ENCODE measurements at regions not wholly inside any gene's neighbourhood (a gene's known extent, or its start where the extent isn't known, plus 50 kb on each side); places are given as distances from the start of the nearest gene placed in this dataset.

DNA sequence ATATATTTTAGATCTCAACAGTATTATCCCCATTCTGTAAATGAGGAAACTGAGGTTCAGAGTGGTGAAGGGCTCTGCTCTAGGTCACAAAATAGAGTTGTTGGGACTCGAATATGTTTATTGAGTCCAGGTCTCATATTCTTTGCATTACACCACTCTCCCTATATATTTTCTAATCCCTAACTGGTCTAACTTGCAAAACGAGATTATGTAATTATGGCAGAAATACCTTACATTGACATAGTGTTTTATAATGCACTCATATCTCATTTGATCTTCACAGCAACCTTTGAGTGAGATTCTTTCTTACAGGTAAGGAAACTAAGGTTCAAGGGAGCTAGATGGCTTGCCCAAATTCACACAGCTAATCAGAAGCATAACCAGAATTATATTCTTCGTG is 106.9 kb upstream of the LRIG3 start:
- intact Hi-C loops (cut with micrococcal nuclease; ENCODE audit: unreplicated experiment) = no loop called here
- BruUV-seq (replicated peaks) = no TSS peak

DNA sequence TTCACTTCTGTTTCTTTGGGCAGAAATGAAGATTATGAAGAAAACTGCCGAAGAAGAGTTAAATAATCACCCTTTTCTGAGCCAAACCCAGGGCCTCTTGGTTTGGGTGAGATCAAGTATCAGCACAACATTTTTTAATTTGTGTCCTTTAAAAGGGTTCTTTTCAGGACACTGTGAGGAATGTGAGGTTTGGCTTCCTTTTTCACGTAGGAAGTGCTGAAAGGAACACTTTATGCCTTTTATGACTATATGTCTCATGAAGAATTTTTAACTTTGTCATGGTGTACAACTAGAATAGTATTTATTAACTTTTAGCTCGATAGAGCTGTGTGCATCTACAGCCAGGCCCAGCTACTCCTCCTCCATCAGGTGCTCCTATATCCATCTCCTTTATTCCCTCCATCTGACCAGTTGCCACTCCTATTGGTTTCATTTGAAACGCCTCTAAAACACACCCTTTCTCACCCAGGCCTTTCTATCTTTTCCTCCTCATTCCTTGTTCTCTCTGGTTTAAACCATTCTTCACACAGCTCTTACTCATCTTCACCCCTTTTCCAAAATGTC is 103.6 kb upstream of the LRIG3 start:
- no peak overlapping the region for H3K27ac ChIP-seq (ENCODE audit: low read length)
- H3K9me3 ChIP-seq (ENCODE audit: control insufficient read depth, insufficient read depth, low read depth, low read length) = no peaks in the 10 kb centered on the region
- no peaks in the 10 kb centered on the region for H3K36me3 ChIP-seq (ENCODE audit: control insufficient read depth, insufficient read depth, low read length)
- no TSS peak for BruUV-seq (replicated peaks)
- TF ChIP-seq POLR2AphosphoS5 (IDR thresholded peaks at IDR 0.05; ENCODE audit: low read depth, low read length) = no peak
- TF ChIP-seq, protein P1, sequence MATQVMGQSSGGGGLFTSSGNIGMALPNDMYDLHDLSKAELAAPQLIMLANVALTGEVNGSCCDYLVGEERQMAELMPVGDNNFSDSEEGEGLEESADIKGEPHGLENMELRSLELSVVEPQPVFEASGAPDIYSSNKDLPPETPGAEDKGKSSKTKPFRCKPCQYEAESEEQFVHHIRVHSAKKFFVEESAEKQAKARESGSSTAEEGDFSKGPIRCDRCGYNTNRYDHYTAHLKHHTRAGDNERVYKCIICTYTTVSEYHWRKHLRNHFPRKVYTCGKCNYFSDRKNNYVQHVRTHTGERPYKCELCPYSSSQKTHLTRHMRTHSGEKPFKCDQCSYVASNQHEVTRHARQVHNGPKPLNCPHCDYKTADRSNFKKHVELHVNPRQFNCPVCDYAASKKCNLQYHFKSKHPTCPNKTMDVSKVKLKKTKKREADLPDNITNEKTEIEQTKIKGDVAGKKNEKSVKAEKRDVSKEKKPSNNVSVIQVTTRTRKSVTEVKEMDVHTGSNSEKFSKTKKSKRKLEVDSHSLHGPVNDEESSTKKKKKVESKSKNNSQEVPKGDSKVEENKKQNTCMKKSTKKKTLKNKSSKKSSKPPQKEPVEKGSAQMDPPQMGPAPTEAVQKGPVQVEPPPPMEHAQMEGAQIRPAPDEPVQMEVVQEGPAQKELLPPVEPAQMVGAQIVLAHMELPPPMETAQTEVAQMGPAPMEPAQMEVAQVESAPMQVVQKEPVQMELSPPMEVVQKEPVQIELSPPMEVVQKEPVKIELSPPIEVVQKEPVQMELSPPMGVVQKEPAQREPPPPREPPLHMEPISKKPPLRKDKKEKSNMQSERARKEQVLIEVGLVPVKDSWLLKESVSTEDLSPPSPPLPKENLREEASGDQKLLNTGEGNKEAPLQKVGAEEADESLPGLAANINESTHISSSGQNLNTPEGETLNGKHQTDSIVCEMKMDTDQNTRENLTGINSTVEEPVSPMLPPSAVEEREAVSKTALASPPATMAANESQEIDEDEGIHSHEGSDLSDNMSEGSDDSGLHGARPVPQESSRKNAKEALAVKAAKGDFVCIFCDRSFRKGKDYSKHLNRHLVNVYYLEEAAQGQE (IDR thresholded peaks at IDR 0.05; ENCODE audit: insufficient read depth in 1 of 2, low read depth in 2 of 2, low read length in 1 of 2) = no peak
- no peak for TF ChIP-seq TCF7L2 (IDR thresholded peaks at IDR 0.05; ENCODE audit: low read depth, low read length)
- TF ChIP-seq, protein P2, sequence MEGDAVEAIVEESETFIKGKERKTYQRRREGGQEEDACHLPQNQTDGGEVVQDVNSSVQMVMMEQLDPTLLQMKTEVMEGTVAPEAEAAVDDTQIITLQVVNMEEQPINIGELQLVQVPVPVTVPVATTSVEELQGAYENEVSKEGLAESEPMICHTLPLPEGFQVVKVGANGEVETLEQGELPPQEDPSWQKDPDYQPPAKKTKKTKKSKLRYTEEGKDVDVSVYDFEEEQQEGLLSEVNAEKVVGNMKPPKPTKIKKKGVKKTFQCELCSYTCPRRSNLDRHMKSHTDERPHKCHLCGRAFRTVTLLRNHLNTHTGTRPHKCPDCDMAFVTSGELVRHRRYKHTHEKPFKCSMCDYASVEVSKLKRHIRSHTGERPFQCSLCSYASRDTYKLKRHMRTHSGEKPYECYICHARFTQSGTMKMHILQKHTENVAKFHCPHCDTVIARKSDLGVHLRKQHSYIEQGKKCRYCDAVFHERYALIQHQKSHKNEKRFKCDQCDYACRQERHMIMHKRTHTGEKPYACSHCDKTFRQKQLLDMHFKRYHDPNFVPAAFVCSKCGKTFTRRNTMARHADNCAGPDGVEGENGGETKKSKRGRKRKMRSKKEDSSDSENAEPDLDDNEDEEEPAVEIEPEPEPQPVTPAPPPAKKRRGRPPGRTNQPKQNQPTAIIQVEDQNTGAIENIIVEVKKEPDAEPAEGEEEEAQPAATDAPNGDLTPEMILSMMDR (IDR thresholded peaks at IDR 0.05) = no peak
- no peaks in the 10 kb centered on the region for H3K4me1 ChIP-seq (ENCODE audit: control insufficient read depth, insufficient read depth, low read length)
- DNase-seq (ENCODE audit: low read depth, low spot score) = no peak
- POLR2A ChIA-PET = no interaction called here
- in situ Hi-C loops (cut with HindIII; ENCODE audit: low pct_unique_long_range_greater_than_20kb, low sequenced_read_pairs) = no loop called here
- intact Hi-C loops (cut with micrococcal nuclease; ENCODE audit: unreplicated experiment) = no loop called here
- H3K27me3 ChIP-seq (ENCODE audit: control insufficient read depth, insufficient read depth, low read length) = no peaks in the 10 kb centered on the region
- CTCF ChIA-PET = no interaction called here
- no peak overlapping the region for H3K4me3 ChIP-seq (ENCODE audit: low read depth in 2 of 2, low read length in 2 of 2)
- ATAC-seq = no peak

More for the DNA sequence above, 106.9 kb upstream of the LRIG3 start:
- TF ChIP-seq TCF7L2 (IDR thresholded peaks at IDR 0.05; ENCODE audit: low read depth, low read length) = no peak
- TF ChIP-seq, protein P1 (IDR thresholded peaks at IDR 0.05; ENCODE audit: insufficient read depth in 1 of 2, low read depth in 2 of 2, low read length in 1 of 2) = no peak
- TF ChIP-seq SIN3A (IDR thresholded peaks at IDR 0.05; ENCODE audit: borderline replicate concordance, insufficient read depth, low read depth, low read length) = no peak
- no peak for TF ChIP-seq POLR2AphosphoS5 (IDR thresholded peaks at IDR 0.05; ENCODE audit: low read depth, low read length)
- H3K27ac ChIP-seq (ENCODE audit: low read length) = no peak overlapping the region
- no peaks in the 10 kb centered on the region for H3K4me1 ChIP-seq (ENCODE audit: control insufficient read depth, insufficient read depth, low read length)
- ChIA-PET POLR2A (no interaction called here), CTCF (no interaction called here)
- no peaks in the 10 kb centered on the region for H3K9me3 ChIP-seq (ENCODE audit: control insufficient read depth, insufficient read depth, low read depth, low read length)
- no peak overlapping the region for H3K4me3 ChIP-seq (ENCODE audit: low read depth in 2 of 2, low read length in 2 of 2)
- H3K36me3 ChIP-seq (ENCODE audit: control insufficient read depth, insufficient read depth, low read length) = no peaks in the 10 kb centered on the region
- ATAC-seq = no peak
- in situ Hi-C loops (cut with HindIII; ENCODE audit: low pct_unique_long_range_greater_than_20kb, low sequenced_read_pairs) = no loop called here
- DNase-seq (ENCODE audit: low read depth, low spot score) = no peak
- no peaks in the 10 kb centered on the region for H3K27me3 ChIP-seq (ENCODE audit: control insufficient read depth, insufficient read depth, low read length)
